ENCODE measurements at regions not wholly inside any gene's neighbourhood (a gene's known extent, or its start where the extent isn't known, plus 50 kb on each side); places are given as distances from the start of the nearest gene placed in this dataset.

DNA sequence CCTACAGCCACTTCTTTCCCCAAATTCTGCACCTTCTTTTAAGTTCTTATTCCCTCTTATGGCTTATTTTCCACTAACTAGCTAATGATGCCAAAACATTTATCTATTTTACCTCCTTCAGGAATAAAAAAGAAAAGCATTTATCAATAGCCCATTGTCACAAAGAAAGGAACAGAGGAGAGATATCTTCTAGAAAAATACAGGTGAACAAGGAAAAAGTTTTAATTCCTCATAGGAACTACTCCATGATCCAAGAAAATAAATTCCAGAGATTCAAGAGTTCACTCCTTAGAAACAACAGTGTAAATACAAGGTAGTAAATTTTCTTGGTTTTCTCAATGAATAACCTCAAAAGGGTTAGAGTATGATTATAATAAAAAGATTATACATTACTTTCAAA lies 52.6 kb upstream of the TOP3B start:
- TF ChIP-seq, protein P1, sequence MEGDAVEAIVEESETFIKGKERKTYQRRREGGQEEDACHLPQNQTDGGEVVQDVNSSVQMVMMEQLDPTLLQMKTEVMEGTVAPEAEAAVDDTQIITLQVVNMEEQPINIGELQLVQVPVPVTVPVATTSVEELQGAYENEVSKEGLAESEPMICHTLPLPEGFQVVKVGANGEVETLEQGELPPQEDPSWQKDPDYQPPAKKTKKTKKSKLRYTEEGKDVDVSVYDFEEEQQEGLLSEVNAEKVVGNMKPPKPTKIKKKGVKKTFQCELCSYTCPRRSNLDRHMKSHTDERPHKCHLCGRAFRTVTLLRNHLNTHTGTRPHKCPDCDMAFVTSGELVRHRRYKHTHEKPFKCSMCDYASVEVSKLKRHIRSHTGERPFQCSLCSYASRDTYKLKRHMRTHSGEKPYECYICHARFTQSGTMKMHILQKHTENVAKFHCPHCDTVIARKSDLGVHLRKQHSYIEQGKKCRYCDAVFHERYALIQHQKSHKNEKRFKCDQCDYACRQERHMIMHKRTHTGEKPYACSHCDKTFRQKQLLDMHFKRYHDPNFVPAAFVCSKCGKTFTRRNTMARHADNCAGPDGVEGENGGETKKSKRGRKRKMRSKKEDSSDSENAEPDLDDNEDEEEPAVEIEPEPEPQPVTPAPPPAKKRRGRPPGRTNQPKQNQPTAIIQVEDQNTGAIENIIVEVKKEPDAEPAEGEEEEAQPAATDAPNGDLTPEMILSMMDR (IDR thresholded peaks at IDR 0.05): no peak
- TF ChIP-seq POLR2A (IDR thresholded peaks at IDR 0.05): no peak
- TF ChIP-seq EP300 (IDR thresholded peaks at IDR 0.05): no peak
- TF ChIP-seq POLR2AphosphoS5 (IDR thresholded peaks at IDR 0.05): no peak
